ENCODE measurements at regions not wholly inside any gene's neighbourhood (a gene's known extent, or its start where the extent isn't known, plus 50 kb on each side); places are given as distances from the start of the nearest gene placed in this dataset.

DNA sequence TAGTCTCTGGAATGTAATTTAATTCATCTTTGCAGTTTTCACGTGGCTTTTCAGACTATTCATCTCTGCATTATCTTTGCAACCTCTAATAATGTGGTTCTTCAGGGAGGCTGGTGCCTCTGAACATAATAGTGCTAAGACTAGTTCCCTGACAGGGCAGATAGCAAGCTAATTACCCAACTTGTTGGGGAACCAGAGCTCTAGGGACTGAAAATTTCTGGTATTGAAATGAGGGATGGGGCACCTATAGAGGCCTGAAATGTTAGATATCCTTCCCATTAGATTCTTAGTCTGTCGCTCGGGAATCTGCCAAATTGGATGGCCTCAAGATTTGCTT, 693.6 kb upstream of the MAP3K7 start:
- no peak overlapping the region for H3K4me3 ChIP-seq (replicated peaks; ENCODE audit: insufficient read depth, low read length)
- H3K27ac ChIP-seq (replicated peaks), result no peak overlapping the region
- H3K27me3 ChIP-seq (ENCODE audit: insufficient read depth, poor library complexity, severe bottlenecking), result no peaks in the 10 kb centered on the region
- no peak for DNase-seq (ENCODE audit: low read depth in 1 of 2, low spot score in 1 of 2)
- TF ChIP-seq, protein P1, sequence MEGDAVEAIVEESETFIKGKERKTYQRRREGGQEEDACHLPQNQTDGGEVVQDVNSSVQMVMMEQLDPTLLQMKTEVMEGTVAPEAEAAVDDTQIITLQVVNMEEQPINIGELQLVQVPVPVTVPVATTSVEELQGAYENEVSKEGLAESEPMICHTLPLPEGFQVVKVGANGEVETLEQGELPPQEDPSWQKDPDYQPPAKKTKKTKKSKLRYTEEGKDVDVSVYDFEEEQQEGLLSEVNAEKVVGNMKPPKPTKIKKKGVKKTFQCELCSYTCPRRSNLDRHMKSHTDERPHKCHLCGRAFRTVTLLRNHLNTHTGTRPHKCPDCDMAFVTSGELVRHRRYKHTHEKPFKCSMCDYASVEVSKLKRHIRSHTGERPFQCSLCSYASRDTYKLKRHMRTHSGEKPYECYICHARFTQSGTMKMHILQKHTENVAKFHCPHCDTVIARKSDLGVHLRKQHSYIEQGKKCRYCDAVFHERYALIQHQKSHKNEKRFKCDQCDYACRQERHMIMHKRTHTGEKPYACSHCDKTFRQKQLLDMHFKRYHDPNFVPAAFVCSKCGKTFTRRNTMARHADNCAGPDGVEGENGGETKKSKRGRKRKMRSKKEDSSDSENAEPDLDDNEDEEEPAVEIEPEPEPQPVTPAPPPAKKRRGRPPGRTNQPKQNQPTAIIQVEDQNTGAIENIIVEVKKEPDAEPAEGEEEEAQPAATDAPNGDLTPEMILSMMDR (IDR thresholded peaks at IDR 0.05; ENCODE audit: insufficient read depth, low read length), result no peak
- no peak for TF ChIP-seq GABPA (IDR thresholded peaks at IDR 0.05; ENCODE audit: low read depth)
- no peak for TF ChIP-seq REST (IDR thresholded peaks at IDR 0.05; ENCODE audit: insufficient replicate concordance, low read depth)
- no peak for TF ChIP-seq SPI1 (IDR thresholded peaks at IDR 0.05; ENCODE audit: borderline replicate concordance, low read depth)
- TF ChIP-seq POLR2AphosphoS5 (IDR thresholded peaks at IDR 0.05; ENCODE audit: low read depth), result no peak

GRCh38 chr6:91279740-91280493, 693.0 kb upstream of the MAP3K7 start:
- no peak for DNase-seq (ENCODE audit: low read depth in 1 of 2, low spot score in 1 of 2)
- Histone ChIP-seq H3K27me3 (ENCODE audit: insufficient read depth, poor library complexity, severe bottlenecking) (no peaks in the 10 kb centered on the region), H3K27ac (replicated peaks) (no peak overlapping the region), H3K4me3 (replicated peaks; ENCODE audit: insufficient read depth, low read length) (no peak overlapping the region)
- TF ChIP-seq SPI1 (IDR thresholded peaks at IDR 0.05; ENCODE audit: borderline replicate concordance, low read depth), result no peak
- no peak for TF ChIP-seq REST (IDR thresholded peaks at IDR 0.05; ENCODE audit: insufficient replicate concordance, low read depth)
- TF ChIP-seq GABPA (IDR thresholded peaks at IDR 0.05; ENCODE audit: low read depth), result no peak
- TF ChIP-seq, protein P1 (IDR thresholded peaks at IDR 0.05; ENCODE audit: insufficient read depth, low read length), result no peak
- TF ChIP-seq POLR2AphosphoS5 (IDR thresholded peaks at IDR 0.05; ENCODE audit: low read depth), result no peak

DNA sequence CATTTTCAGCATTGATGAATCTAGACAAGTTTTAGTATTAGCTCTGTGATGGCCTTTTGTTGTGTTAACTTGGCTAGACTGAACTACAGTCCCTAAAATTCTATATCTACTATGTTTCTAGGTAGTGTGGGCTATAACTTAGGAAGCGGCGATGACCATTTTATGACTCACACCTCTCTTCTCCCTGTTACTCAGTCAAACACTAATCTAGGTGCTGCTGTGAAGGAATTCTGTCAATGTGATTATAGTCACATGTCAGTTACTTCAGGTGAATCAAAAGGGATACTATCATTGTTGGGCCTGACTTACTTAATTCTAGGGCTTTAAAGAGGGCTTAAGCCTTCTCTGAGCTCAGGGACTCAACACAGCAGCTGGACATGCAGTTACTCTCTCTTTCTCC, 691.5 kb upstream of the MAP3K7 start:
- DNase-seq (ENCODE audit: low read depth in 1 of 2, low spot score in 1 of 2), result no peak
- Histone ChIP-seq H3K4me3 (replicated peaks; ENCODE audit: insufficient read depth, low read length) (no peak overlapping the region), H3K27ac (replicated peaks) (no peak overlapping the region), H3K27me3 (ENCODE audit: insufficient read depth, poor library complexity, severe bottlenecking) (no peaks in the 10 kb centered on the region)
- TF ChIP-seq, protein P1 (IDR thresholded peaks at IDR 0.05; ENCODE audit: insufficient read depth, low read length), result no peak
- TF ChIP-seq SPI1 (IDR thresholded peaks at IDR 0.05; ENCODE audit: borderline replicate concordance, low read depth) (no peak), POLR2AphosphoS5 (IDR thresholded peaks at IDR 0.05; ENCODE audit: low read depth) (no peak), GABPA (IDR thresholded peaks at IDR 0.05; ENCODE audit: low read depth) (no peak), REST (IDR thresholded peaks at IDR 0.05; ENCODE audit: insufficient replicate concordance, low read depth) (no peak)
